ENCODE measurements at regions not wholly inside any gene's neighbourhood (a gene's known extent, or its start where the extent isn't known, plus 50 kb on each side); places are given as distances from the start of the nearest gene placed in this dataset.

- TF ChIP-seq, protein P1, sequence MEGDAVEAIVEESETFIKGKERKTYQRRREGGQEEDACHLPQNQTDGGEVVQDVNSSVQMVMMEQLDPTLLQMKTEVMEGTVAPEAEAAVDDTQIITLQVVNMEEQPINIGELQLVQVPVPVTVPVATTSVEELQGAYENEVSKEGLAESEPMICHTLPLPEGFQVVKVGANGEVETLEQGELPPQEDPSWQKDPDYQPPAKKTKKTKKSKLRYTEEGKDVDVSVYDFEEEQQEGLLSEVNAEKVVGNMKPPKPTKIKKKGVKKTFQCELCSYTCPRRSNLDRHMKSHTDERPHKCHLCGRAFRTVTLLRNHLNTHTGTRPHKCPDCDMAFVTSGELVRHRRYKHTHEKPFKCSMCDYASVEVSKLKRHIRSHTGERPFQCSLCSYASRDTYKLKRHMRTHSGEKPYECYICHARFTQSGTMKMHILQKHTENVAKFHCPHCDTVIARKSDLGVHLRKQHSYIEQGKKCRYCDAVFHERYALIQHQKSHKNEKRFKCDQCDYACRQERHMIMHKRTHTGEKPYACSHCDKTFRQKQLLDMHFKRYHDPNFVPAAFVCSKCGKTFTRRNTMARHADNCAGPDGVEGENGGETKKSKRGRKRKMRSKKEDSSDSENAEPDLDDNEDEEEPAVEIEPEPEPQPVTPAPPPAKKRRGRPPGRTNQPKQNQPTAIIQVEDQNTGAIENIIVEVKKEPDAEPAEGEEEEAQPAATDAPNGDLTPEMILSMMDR (IDR thresholded peaks at IDR 0.05) = no peak
- TF ChIP-seq POLR2A (IDR thresholded peaks at IDR 0.05) = no peak
Measured at GRCh38 chr7:125636320-125636962, 706.8 kb upstream of the POT1 start.

Measured in testis (tissue), 2 donors.